SU-DHL-6 (cell line): ENCODE measurements at regions not wholly inside any gene's neighbourhood (a gene's known extent, or its start where the extent isn't known, plus 50 kb on each side); places are given as distances from the start of the nearest gene placed in this dataset.

Experiments used
- CTCF ChIP-seq: fragments of 200-600 bp; sonication (generic); IDR thresholded peaks from one replicate; pipeline ENCODE4 v1.5.1; 2017; ENCODE audit warnings: antibody characterized with exemption, mild to moderate bottlenecking, low read length, moderate library complexity; ENCODE audit not compliant: insufficient read depth, poor library complexity, severe bottlenecking
- EZH2phosphoT487 ChIP-seq: fragments of 200-600 bp; sonication (generic), shearing (Covaris generic); conservative IDR thresholded peaks from 2 replicates; pipeline ENCODE4 v1.6.1; 2018; ENCODE audit warnings: mild to moderate bottlenecking, antibody characterized with exemption, low read length, moderate library complexity, mixed read lengths

- TF ChIP-seq CTCF (no peak), EZH2phosphoT487 (no peak)
These were observed 1479.6 kb downstream of the MRPL39 start for GRCh38 chr21:24127651-24128050.
